HG02981 (cell line): ENCODE measurements at regions not wholly inside any gene's neighbourhood (a gene's known extent, or its start where the extent isn't known, plus 50 kb on each side); places are given as distances from the start of the nearest gene placed in this dataset.
"Not testable (repeated sequence)": the region's sequence is repeated elsewhere in the genome, so short reads cannot be mapped to it uniquely, and the experiment has no call there.

ENCODE experiments used
- ATAC-seq: cut with Tn5 transposase; IDR thresholded peaks from one replicate; pipeline ENCODE4 v1.9.1; 2021; ENCODE audit warnings: mild to moderate bottlenecking, moderate library complexity; ENCODE audit not compliant: unreplicated experiment

GRCh38 chr14:88929656-88930436 lies 105.4 kb downstream of the TTC8 start:
- no peak for ATAC-seq

GRCh38 chr14:88931321-88932110 lies 107.1 kb downstream of the TTC8 start:
- no peak for ATAC-seq

DNA sequence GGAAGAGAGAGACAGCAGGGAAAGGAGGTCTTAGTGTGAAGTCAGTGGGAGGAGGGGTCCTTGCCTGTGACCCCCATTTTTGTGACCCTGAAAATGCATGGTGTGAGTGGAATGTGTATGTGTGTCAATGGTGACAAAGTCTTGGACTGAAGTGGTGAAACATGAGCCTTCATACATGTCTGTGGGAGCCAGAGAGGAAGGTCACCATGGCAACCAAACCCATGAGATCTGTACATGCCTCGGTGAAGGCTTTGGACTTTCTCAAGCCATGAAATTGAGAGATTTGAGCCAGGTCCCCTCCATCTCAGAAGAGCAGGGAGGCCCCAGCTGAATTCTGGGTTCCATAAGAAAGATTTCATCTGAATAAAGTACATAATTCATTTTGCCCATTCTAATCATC lies 108.7 kb downstream of the TTC8 start:
- ATAC-seq: no peak

DNA sequence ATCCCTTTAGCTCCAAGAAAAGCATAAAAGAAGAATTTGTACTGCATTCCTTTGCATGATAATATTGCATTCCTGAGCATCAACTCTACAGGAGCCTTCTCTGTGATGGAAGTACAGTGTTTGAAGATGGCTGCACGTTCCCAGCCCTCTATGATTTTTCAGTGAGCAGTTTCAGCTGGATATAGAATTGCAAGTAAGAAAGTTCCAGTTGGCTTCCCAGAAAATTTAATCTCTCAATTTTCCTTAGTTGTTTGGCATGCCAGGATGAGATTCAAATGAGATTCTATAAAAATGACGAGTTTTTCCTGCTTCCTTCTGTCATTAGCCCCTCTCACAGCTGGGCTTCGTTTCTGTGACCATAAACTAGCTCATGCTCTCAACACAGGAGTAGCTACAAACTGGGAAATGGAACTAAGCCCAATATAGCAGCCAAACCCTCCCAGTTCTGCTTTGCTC lies 109.9 kb downstream of the TTC8 start:
- ATAC-seq: no peak

GRCh38 chr14:88935083-88935482 lies 110.6 kb downstream of the TTC8 start:
- no peak for ATAC-seq

DNA sequence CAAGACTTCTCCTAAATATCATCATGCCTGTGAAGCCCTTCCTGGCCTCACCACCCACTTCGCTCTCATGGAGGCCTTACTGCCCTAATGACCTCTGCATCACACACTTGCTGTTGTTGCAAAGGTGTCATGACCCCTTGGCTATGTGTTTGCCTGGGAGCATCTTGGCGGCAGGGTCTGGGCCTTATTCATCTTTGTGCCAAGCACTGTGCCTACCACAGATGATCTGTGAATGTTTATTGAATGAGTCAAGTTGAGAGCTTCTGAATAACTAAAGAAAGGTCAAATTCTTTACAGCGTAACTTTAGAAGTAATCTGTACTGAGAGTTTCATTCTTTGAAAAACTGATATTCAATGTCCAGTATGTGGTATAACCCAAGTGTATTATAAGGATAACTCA lies 113.3 kb downstream of the TTC8 start:
- ATAC-seq: no peak

- ATAC-seq: no peak
Measured at GRCh38 chr14:88940671-88941070, 116.2 kb downstream of the TTC8 start.

DNA sequence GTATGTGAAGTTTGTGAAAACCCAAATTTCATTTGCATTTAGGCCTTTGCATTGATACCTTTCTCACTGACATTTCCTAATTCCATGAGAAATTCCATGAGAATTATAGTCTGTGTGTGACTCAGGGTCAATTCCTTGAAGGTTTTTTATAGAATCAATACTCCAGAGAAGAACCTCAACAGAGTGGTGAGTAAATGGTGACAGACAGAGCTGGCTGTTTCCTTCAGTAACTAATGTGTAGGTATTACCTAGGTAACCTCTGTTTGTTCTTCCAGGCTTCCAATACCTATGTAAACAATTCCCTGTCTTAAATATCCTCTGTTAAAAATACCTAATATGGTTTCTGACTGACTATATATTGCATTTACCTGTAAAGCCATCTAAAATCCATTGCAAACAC lies 117.0 kb downstream of the TTC8 start:
- no peak for ATAC-seq

DNA sequence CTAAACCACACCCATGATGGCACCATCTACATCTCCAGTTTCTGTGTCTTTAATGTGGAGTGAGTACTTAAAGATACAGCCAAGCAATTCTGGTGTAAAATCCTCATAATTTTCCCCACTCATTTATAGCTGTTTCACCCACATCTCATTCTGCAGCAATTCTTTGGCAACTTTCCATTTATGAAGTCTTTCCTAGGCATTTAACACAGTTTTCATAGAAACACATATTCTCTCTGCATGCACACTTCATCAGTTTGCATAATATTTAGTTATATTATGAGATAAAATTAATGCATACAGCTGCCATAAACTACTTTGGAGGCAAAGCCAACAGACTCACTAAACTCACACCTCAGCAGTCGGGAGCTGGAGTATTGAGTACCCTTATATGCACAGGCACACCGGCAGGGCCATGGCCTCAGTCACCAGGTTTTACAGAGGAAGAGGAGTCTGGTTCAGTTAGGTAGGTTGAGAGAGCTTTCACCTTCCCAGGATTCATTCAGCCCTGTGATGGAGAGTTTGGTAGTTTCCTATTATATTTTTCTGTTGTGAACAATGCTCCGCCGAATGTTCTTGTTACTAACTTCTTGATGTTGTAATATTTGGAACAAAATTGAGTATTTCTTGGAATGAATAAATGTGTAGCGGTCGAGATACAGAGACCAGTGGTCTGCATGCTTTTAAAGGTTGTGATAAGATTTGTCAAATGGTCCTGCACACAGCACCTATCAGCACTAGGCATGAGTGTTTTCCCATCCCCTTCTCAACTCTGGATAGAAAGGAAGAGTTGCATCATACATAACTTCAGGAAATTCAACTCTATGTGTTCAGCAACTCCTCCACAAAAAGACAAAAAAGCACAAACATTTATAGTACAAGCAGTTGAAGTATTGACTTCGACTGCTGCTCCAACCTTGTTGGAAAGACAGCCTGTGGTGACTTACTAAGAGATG lies 123.5 kb downstream of the TTC8 start:
- ATAC-seq: no peak

DNA sequence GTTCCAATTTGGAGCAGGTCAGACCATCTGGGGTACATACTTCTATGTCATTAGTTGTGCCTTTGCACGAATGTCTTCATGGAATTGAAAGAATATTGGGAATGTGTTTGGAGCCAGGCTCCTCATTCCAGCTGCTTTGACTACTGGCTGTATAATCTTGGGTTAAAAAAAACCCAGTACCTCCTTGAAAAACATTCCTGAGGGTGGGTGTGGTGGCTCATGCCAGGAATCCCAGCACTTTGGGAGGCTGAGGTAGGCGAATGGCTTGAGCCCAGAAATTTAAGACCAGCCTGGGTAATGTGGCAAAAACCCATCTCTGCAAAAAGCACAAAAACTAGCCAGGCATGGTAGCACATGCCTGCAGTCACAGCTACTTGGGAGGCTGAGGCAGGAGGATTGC lies 125.6 kb downstream of the TTC8 start:
- no peak for ATAC-seq

DNA sequence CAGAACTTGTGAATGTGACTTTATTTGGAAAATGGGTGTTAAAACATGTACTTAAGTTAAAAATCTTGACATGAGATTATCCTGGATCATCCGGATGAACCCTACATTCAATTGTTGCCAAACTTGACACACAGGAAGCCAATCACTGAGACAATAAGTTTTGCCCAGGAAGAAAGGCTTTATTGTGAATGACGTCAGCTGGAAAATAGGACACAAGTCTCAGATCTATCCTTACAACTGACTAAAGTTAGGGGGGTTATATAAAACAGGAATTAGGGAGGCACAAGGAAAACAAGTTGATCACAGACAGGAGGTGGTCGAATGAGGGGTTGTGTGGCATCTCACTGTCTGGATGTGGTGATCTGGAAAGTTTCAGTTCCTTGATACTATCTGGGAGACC lies 126.9 kb downstream of the TTC8 start:
- ATAC-seq: no peak

GRCh38 chr14:88952901-88953300 lies 128.4 kb downstream of the TTC8 start:
- ATAC-seq: no peak

DNA sequence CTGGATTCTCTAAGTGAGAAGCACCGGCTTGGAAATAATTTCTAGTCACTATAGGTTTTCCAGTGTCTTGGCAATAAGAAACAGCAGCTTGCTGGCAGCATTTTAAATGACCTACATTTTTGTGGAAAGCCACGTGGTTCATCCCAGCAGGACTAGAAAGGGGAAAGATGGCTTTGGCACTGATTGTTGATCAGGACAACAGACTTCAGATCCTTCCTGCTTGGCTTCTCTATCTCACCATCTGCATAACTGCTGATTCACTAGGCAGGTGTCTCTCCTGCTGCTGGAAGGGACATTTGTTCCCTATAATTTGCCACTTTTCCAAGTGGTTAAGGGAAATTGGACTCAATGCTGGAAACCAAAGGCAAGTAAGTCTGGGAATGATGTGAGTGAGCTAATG lies 131.0 kb downstream of the TTC8 start:
- no peak for ATAC-seq

GRCh38 chr14:88960496-88960895 lies 136.0 kb downstream of the TTC8 start:
- ATAC-seq: no peak

DNA sequence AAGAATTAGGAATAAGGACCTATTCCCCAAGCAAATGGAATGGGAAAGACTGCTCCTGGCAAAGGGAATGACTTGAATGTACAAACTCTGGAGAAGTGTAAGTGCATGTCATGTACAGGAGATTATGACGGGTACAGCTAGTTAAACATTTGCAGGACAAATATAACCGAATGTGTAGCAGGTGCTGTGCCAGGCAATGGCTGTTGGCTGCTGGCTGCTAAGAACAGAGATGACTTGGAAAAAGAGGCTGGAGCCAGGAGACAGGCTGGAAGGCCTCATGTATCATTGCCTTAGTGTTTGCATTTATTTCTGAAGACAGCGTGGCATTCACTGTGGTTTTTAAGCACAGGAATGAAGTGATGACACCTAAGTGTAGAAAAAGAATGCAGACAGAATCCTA lies 136.8 kb downstream of the TTC8 start:
- no peak for ATAC-seq

GRCh38 chr14:88962356-88962755 lies 137.9 kb downstream of the TTC8 start:
- ATAC-seq: no peak

DNA sequence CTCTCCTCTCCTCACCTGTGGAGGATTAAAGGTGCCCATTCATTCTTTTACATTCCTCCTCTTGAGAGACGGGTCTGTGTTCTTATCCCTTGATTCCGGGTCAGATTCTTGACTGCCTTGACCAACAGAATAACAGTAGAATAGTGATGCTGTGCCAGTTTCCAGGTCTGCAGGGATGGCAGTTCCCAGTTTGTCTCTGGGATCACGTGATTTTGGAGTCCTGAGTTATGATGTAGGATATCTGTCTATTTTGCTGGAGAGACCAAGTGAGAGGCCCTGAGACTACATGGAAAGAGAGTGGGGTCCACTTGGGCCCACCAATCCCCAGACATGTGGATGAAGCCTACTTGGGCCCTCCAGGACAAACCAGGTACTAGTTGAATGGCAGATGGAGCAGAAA lies 142.8 kb downstream of the TTC8 start:
- ATAC-seq: no peak

DNA sequence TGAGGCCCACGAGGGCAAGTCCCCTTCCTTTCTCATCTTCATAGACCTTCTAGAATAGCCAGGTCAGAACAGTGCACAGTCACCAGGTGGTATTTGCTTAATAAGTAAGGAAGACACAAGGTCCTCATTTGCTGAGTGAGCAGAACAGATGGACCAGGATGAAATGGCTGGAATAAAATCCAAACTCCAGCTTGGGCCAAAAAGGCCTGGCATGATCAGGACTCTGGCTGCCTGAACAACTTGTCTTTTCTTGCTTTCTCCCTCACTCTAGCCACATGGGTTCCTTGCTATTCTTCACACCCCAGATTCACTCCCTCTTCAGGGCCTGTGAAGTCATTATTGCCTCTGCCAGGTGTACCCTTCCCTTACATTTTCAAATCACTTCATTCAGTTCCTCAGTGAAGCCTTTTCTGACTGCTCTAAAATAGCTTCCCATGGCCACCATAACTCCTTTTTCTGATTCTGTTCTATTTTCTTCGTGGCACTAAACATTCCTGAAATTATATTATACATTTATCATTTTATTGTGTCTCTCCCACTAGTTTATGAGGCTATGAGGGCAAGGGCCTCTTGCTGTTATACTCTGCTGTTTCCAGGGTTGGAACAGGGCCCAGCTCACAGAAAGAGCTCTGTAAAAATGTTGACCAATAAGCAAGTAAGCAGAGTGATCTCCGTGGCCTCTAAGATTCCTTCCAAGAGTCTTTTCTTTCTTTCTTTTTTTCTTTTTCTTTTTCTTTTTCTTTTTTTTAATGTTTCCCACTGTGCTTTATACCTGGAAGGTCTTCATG lies 150.8 kb downstream of the TTC8 start:
- no peak for ATAC-seq

DNA sequence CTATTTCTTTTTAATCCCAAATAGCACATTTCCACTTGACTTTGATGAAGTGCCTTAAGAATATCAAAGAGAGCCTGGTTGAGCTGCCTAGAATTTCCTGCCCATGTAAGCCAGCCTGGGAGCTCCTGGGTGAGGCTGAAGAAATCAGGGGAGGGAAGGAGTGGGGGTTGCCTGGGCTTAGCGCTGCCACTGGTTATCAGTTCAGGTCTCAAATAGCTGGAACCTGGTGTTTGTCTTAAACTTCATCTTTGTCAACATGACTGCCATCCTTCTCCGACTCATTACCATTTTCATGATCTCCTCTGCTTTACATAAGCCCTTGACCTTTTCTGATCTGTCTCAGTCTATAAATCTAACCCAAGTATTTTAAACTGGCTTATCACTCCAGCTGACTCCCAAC lies 151.5 kb downstream of the TTC8 start:
- no peak for ATAC-seq

GRCh38 chr14:88980907-88981306 lies 156.5 kb downstream of the TTC8 start:
- not testable (repeated sequence) for ATAC-seq
